Hematopoietic multipotent progenitor cell (in vitro differentiated cells): ENCODE measurements at regions not wholly inside any gene's neighbourhood (a gene's known extent, or its start where the extent isn't known, plus 50 kb on each side); places are given as distances from the start of the nearest gene placed in this dataset.

ENCODE experiments used
- DNase-seq, 3 donors: peaks; one replicate each; pipeline ENCODE4 v3.0.0-alpha.2; 2011 to 2015; ENCODE audit warnings: low read depth in 2 of 3, low spot score in 2 of 3

DNA sequence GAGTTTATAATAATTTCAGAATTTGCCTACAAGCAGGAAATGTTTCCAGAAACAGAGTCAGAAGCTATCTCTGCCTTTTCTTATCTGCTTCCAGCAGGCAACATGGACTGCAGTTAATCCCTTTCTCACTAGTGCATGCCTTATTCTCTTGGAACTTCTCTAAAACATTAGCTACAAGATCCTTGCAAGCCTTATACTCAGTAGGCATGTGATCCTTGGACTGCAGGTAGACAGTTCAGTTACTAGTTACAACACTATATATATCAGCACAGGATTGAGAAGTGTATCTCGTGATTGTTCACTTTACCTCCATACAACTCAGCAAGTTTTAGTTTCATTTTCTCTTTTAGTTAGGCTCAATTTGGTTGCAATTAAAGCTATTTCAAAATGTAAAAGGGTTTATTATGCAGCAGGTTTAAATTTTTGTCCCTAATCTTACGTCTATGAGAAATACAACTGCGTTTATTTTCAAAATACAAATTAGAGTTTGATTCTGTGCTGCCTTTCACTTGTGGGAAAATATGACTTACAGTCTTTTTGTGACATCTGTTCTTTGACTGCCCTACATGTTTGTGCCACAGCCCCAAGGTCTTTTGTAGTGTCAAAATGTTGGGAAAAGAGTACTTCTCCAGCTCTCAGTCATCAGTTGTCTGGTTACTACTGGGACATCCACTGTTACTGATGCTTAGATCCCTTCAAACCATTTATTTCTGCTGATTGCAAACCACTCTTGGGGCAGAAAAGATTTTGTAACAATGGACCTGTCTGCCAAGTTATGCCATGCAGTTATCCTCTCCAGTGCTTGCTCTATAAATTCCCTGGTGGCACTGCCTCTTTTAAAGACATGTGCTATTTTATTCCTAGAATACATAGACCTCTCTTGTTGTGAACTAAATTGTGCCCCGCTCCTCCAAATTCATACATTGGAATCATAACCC is 709.0 kb upstream of the FOXG1 start:
- peak in 2 of 3 donors; percentile 18 to 42 for DNase-seq

DNA sequence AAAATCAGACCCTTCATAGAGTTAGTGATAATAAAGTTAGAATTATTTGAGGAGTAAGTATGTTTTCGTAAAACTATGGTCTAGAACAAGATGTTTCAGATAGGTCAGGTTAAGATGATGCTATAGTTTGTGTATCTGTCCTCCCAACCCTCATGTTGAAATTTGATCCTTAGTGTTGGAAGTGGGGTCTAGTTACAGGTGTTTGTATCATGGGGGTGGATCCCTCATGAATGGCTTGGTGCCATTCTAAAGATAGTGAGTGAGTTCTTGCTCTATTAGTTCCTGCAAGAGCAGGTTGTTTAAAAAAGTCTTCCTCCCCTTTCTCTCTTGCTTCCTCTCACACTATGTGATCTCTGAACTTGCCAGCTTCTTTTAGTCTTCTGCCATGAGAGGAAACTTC is 707.3 kb upstream of the FOXG1 start:
- no peak for DNase-seq

DNA sequence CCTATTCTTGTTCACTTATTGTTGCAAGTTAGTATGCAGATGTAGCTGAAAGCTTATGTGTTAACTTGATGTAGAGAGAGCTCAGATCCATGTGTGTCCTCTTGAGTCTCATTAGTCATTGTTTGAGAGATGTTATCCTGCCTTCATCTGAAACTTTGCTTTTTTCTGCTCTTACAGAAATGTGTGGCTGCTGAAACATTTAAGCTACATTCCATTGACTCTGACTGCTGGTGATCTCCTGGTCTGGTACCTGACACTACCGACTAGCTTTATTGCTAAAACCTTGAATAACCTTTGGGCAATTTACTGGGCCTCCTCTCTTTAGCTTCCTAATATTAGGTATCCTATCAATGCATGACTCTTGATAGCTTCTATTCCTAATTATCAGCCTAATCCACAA is 705.6 kb upstream of the FOXG1 start:
- no peak for DNase-seq

DNA sequence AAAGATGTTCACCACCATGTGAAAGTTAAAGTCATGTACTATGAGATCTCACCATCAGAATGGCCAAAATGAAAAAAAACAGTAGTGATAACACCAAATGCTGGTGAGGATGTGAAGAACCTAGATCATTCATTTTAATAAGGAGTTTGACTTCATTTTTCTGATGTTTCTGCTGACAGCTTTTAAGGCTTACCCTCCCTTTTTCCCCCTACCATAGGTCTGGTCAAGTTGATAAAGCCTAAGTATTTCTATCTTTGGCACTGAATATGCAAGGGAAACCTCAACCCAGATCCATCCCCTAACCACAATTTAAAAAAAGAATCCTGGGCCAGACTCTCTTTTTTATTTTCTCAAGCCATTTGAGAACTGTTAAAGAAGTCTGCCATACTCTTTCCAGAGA is 689.6 kb upstream of the FOXG1 start:
- DNase-seq: peak in 2 of 3 donors; percentile 25 to 76

DNA sequence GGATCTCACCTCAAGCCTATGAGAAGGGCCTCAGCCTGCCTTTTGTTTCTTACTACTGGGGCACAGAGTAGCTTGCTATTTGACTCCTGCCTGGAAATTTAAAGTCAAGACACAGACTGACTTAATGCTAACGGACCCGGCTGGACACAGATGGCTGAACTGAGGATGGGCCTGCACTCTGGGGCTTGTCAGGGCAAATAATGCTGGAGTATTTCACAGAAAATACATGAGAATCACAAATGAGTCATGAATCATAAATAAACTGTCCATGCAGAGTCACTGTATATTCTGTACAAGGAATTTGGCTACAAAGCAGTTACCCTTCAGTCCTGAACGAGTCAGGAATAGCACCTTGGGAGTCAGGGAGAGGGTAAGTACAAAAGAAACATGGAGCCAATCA is 683.2 kb upstream of the FOXG1 start:
- DNase-seq: no peak

DNA sequence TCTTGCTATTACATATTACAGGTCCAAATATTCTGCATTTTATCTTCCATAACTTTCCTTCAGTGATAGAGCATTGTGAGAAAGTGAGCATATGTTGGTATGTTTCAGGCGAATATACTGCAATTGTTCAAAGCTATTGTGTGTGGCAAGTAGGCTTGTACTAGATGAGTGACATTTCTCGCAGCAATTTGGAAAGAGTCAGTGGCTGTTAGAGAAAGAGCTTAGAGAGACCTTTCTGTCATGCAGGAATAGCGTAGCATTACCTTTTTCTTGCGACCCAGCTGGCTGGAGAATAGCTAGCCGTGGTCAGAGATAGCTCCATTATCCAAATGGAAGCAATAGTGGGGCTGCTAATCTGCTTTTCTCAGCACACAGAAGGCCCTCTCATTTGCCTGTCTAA is 678.5 kb upstream of the FOXG1 start:
- DNase-seq: no peak

DNA sequence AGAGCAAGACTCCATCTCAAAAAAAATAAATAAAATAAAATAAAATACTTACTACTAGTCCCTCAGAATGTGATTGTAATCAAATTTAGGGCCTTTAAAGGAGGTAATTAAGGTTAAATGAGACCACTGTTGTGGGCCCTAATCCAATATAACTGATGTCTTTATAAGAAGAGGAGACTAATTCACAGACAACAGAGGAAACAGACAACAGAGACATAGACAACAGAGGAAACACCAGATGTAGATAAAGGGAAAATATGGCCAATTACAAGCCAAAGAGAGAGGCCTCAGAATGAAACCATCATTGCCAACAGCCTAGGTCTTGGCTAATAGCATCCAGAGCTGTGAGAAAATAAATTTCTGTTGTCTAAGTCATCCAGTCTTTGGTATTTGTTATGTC is 669.0 kb upstream of the FOXG1 start:
- DNase-seq: no peak

DNA sequence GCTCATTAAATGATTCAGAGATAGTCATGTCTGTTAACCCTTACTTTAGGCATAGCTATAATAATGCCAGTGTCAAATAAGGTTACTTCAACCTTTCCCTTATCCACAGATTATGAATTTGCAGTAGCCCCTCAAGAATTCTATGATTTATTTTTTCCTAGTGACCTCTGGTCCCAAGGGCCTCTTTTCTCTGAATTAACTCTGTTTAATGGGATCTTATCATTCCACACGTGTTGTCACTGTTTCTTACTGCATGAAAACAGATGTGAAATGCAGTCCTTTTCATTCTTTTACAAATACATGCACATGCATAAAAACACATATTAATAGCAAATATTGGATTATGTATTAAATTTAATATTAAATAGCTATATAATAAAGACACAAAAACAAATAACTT is 667.7 kb upstream of the FOXG1 start:
- no peak for DNase-seq

DNA sequence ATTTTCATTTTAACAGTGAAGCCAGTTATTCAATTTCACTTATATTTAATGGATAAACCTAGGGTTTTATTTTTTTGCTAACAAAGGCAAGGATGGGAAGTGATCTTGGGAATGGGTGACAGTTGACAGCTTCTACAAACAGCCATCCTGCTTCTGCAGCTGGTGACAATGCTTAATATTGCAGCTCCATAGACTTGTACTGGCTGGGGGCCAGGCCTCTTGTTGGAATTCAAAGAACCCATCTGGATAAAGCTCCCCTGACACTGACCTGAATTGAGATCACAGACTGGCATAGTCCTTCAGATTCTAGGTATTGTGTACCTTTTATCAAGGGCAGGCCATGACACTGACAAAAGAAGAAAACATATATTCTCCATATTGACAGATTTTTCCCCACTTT is 664.6 kb upstream of the FOXG1 start:
- DNase-seq: no peak

DNA sequence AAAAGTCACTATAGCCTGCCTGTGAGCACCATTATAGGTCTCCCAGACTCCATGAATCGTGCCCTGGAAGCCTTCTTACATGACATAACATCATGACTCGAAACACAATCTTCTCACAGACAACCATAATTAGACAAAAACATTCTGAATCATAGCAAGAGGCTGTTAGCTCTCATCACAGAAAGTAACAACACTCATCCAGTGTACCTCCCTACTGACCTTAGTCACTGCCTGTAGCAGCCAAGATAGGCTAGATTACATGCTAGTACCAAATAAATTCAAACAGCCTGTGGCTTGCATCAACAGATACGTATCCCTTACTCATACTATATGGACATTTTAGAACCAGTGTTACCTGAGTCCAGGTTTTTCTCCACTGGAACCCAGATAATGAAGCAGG is 663.8 kb upstream of the FOXG1 start:
- DNase-seq: no peak

DNA sequence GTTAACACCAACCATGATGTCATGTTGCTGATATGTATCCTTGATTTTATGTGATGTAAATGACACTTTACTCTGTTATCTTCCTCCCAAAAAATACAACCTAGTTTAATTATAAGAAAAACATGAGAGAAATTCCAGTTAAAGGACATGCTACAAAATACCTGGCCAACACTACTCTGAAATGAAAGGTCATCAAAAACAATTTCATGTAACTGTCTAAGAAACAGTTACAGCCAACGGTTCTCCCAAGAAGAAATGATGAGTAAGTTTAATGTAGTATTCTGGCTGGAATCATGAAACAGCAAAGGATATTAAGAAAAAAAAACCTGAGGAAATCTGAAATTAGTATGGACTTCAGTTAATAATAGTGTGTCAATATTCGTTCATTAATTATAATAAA is 653.3 kb upstream of the FOXG1 start:
- no peak for DNase-seq

DNA sequence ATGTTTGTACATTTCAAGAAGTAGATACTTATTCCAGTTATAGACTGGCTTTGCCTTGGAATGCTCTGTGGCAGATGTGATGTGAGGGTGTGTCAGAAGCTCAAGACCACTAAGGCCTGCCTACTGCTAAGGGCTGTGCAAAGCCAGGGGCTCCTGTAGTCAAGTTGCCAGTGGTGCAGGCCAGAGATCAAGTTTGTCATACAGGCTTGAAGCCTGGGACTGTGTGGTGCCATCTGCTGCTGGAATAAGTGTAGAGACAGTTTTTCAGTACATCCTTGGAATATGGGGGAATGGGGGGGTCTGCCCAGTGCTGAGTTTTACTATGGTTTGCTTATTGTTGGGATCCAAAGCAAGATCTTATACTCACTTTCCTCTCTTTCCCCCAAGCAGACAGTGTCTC is 649.9 kb upstream of the FOXG1 start:
- no peak for DNase-seq

DNA sequence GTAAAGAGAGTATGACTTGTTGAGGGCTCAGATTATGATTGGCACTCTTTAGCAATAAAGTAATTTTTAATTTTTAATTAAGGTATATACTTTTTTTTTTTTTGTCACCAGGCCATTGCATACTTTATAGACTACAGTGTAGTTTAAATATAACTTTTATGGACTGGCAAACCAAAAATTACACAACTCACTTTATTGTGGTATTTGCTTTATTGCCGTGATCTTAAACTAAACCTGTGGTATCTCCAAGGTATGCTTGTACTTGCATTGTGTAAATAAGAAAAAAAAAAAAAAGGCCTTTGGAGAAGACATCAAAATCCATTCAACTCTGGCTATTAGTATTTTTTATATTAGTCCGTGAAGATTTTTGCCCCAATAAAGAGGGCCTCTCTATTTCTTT is 646.7 kb upstream of the FOXG1 start:
- DNase-seq: no peak

DNA sequence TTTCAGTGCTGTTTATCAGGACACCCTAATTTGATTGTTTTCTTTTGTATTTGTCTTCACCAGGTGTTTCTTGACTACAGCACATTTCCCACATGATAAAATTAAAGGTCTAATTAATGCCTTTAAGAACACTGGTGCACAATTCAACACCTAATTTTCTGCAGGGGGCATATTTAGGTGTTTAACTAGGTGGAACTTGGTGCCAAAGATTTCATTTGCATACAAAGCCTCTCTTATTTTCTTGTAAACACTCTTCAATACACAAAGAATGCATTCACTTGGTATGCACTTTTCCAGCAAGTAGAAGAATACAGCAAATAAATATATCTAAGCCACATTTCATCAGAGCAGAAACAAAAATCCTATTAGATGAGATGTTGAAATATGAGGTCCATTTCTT is 646.2 kb upstream of the FOXG1 start:
- DNase-seq: no peak

DNA sequence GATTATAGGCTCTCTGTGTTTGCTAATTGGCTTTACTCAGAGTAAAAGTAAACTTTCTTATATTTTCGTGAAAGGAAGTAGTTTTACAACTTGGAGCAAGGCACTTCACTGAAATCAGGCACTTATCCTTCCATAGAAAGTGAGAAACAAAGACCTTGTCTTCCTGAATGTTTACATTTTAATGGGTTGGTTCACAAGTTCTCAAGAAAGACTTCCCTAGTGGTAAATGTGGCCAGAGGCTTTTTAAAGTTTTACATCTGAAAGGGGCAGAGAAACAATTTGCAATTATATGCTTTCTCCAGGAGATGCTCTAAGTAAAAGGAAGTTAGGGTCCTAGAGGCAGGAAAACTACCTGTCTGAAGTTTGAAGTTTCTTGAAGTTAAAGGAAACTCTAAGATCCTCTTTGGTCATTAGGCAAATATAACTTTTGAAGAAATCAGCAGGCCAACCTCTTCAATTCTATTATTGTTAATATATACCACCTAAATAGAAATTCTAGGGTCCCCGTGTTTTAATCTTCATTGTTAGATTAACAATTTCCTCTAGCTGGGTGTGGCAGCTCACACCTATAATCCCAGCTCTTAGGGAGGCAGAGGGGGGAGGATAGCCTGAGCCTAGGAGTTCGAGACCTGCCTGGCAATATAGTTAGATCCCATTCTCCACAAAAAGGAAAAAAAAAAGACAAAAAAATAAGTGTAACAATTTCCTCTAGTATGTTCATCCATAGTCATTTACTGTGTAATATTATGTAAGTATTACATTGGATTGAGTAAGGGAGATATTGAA is 644.9 kb upstream of the FOXG1 start:
- DNase-seq: no peak

DNA sequence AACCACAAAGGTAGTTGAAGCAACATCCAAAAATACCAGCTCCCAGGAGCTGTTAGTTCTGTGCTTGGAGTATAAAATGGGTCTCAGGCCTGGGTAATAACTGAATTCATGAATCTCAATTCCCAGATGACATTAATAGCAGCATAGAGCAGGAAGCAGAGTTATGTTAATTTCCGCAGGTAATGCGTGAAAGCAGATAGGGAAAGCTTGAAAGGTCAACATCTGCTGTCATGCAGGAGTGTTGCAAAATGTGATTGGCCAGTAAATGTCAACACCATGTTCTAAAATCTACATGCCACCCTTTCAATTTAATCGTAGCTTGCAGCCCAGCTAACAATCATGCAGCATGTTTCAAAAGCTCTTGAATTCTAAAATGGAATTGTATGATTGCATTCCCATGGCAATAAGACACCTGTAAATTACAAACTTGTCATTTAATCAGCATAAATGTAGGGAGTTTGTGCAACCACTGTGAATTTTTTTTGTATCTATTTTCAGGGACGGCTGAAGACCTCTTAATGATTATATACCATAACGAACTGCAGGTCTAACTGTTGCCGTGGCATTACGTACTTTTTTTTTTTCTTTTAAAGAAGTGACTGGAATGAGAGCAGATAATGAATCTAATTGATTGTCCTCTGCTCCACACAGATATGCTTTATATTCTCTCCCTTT is 635.8 kb upstream of the FOXG1 start:
- no peak for DNase-seq

DNA sequence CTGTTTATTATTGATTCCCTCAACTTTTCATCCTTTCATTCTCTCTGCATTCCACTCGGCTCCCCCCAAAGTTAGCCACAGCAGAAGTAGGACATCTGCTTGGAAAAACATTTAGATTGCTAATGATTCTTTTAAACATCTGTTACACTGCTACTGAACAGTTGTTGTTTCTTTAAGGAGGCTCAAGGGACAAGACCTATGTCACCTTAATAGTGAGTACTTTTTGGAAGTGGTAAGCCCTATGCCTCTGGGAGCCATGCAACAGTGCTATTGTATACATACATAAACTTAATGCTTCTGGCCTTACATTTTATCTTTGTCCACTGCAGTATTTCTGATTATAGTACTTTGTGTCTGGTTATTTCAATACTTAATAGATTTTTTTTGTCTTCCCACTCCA is 628.2 kb upstream of the FOXG1 start:
- no peak for DNase-seq

DNA sequence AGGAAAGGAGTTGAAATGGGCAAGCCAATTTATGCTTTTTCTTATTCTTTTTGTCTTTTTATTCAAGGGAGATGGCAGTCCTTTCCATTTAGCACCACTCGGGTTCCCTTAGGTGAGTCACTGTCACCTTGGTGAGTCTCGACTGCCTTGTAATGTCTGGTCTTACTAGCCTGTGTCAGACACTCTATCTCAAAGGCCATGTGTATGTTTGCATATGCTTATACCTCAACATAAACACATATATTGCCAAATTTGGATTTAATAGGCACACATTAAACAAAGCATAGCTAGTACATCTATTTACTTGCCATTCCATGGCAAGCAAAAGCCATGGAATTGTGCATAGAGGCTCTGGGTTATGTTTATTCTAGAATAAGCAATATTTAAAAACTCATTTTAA is 624.9 kb upstream of the FOXG1 start:
- DNase-seq: no peak

DNA sequence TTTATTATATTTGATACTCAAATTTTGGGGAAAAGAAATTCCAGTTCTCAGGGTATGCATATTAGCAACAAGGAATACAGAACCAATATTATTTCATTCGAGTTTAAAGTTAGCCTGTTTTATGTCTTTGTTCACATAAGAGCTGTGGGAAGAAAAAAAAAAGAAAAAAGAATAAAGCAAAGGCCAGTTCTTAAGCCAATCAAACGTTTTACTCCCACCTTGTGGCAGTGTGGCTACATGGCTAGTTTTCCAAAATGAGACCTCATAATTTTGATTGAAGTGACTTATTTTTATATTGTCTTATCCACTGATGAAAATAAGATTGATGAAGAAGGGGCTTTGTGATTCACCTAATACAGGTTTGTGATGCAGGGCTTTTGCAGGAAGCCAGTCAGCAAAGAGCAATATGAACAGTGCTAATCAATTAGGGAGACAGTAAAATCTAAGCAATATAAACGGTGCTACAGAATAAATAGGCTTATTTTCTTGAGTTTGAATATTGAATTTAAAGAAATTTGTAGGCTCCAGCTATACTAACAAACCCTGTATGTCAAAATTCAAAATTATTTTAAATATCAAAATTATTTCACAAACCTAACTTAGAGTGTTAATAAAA is 624.1 kb upstream of the FOXG1 start:
- peak in 2 of 3 donors; percentile 5 to 55 for DNase-seq

DNA sequence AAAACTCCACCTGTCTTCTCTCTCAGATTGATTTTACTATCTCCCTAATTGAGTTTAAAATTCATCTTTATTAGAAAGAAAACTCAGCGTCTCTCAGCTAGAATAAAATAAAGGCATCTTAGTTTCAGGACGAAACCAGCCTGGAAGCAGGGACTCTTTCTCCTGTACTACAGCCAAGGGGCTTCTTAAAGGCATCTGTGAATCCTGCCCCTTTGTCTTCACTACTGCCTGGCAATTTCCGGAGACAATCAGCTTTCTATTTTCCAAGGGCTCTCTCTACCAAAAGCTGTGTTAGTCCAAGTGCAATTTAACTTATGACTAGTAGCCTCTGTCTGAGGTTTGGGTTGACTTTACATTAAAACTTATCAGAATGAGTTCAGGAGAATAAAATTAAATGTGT is 623.3 kb upstream of the FOXG1 start:
- no peak for DNase-seq

DNA sequence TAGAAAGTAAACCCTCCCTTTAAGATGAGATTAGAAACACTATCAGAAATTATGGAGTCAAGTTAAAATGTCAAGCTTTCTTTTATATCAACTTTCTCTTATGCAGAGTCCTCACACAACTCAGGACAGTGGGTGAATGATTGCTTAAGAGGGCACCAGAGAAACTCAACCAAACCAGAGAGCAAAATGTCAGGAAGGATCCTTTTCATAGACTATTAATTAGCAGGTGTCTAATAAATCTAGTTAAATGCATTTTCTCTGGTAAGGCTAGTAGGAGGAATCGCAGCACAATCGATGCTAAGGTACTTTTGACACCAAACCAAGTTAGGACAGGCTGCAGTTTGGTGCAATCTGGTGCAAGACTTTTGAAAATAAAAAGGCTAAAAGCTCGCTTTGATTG is 614.7 kb upstream of the FOXG1 start:
- no peak for DNase-seq
